Progenitor cell of endocrine pancreas (in vitro differentiated cells): ENCODE measurements at regions not wholly inside any gene's neighbourhood (a gene's known extent, or its start where the extent isn't known, plus 50 kb on each side); places are given as distances from the start of the nearest gene placed in this dataset.

Experiments used
- DNase-seq: peaks from one replicate; pipeline ENCODE4 v3.0.0; 2021; ENCODE audit warnings: low spot score; ENCODE audit not compliant: unreplicated experiment
- H3K27ac Mint-ChIP-seq: 2 replicates; pipeline ENCODE4 v1.8.0; 2021; ENCODE audit warnings: mild to moderate bottlenecking, moderate library complexity, mixed read lengths
- H3K27me3 Mint-ChIP-seq: 2 replicates; pipeline ENCODE4 v1.8.0; 2021; ENCODE audit warnings: mixed read lengths
- H3K36me3 Mint-ChIP-seq: 2 replicates; pipeline ENCODE4 v1.8.0; 2022; ENCODE audit warnings: mixed read lengths; ENCODE audit not compliant: insufficient read depth
- H3K4me1 Mint-ChIP-seq: 2 replicates; pipeline ENCODE4 v1.8.0; 2021; ENCODE audit warnings: low read depth, mixed read lengths
- H3K4me3 Mint-ChIP-seq: 2 replicates; pipeline ENCODE4 v1.8.0; 2021; ENCODE audit warnings: low read depth, mild to moderate bottlenecking, moderate library complexity, mixed read lengths
- H3K9me3 Mint-ChIP-seq: 2 replicates; pipeline ENCODE4 v1.8.0; 2021; ENCODE audit warnings: low read depth, mixed read lengths
- CTCF ChIP-seq: fragments of 200-600 bp; sonication (generic); IDR thresholded peaks from one replicate; pipeline ENCODE4 v1.5.0; 2021; ENCODE audit warnings: antibody characterized with exemption, mild to moderate bottlenecking; ENCODE audit not compliant: unreplicated experiment

GRCh38 chr18:22276334-22276713, 106.9 kb downstream of the GATA6 start:
- no peaks in the 10 kb centered on the region for H3K36me3 Mint-ChIP-seq
- no peak overlapping the region for H3K27ac Mint-ChIP-seq
- DNase-seq = no peak
- peaks cover 15% of the 10 kb centered on the region for H3K27me3 Mint-ChIP-seq
- peaks cover 2% of the 10 kb centered on the region for H3K9me3 Mint-ChIP-seq
- TF ChIP-seq CTCF = no peak
- H3K4me1 Mint-ChIP-seq = peaks cover 4% of the 10 kb centered on the region
- no peak overlapping the region for H3K4me3 Mint-ChIP-seq

GRCh38 chr18:22275706-22276333, 106.4 kb downstream of the GATA6 start:
- H3K27me3 Mint-ChIP-seq = peaks cover 15% of the 10 kb centered on the region
- no peak for DNase-seq
- TF ChIP-seq CTCF = no peak
- peaks cover 2% of the 10 kb centered on the region for H3K9me3 Mint-ChIP-seq
- peaks cover 4% of the 10 kb centered on the region for H3K4me1 Mint-ChIP-seq
- no peak overlapping the region for H3K4me3 Mint-ChIP-seq
- H3K36me3 Mint-ChIP-seq = no peaks in the 10 kb centered on the region
- no peak overlapping the region for H3K27ac Mint-ChIP-seq

DNA sequence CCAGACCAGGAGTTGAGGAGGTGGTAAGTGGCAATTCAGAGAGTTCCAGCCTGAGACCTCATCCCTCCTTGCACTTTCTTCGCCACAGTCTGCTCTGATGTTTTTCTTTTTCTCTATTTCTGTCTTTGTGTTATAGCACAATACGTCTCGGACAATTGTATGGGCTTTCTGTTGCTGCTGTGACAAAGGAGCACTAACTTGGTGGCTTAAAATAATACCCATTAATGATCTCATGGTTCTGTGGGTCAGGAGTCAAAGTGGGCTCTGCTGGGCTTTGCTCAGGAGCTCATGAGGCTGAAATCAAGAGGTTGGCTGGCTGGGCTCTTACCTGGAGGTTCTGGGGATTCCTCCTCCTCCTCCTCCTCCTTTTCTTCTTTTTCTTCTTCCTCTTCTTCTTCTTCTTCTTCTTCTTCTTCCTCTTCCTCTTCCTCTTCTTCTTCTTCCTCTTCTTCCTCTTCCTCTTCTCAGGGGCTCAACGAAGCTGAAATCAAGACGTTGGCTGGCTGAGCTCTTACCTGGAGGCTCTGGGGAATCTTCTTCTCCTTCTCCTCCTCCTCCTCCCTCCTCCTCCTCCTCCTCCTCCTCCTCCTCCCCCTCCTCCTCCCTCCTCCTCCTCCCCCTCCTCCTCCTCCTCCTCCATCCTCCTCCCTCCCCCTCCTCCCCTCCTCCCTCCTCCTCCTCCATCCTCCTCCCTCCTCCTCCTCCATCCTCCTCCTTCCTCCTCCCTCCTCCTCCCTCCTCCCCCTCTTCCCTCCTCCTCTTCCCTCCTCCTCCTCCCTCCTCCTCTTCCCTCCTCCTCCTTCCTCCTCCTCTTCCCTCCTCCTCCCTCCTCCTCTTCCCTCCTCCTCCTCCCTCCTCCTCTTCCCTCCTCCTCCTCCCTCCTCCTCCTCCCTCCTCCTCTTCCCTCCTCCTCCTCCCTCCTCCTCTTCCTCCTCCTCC, 104.0 kb downstream of the GATA6 start:
- no peaks in the 10 kb centered on the region for H3K4me1 Mint-ChIP-seq
- peaks cover 19% of the 10 kb centered on the region for H3K27me3 Mint-ChIP-seq
- TF ChIP-seq CTCF = no peak
- H3K9me3 Mint-ChIP-seq = peaks cover 2% of the 10 kb centered on the region
- DNase-seq = no peak
- H3K36me3 Mint-ChIP-seq = no peaks in the 10 kb centered on the region
- H3K4me3 Mint-ChIP-seq = no peak overlapping the region
- H3K27ac Mint-ChIP-seq = no peak overlapping the region

- TF ChIP-seq CTCF = no peak
- H3K36me3 Mint-ChIP-seq = no peaks in the 10 kb centered on the region
- H3K27ac Mint-ChIP-seq = no peak overlapping the region
- H3K9me3 Mint-ChIP-seq = peaks cover 2% of the 10 kb centered on the region
- peaks cover 2% of the 10 kb centered on the region for H3K4me1 Mint-ChIP-seq
- peaks cover 27% of the 10 kb centered on the region for H3K27me3 Mint-ChIP-seq
- no peak for DNase-seq
- no peak overlapping the region for H3K4me3 Mint-ChIP-seq
These were observed 102.9 kb downstream of the GATA6 start for GRCh38 chr18:22272242-22272641.

DNA sequence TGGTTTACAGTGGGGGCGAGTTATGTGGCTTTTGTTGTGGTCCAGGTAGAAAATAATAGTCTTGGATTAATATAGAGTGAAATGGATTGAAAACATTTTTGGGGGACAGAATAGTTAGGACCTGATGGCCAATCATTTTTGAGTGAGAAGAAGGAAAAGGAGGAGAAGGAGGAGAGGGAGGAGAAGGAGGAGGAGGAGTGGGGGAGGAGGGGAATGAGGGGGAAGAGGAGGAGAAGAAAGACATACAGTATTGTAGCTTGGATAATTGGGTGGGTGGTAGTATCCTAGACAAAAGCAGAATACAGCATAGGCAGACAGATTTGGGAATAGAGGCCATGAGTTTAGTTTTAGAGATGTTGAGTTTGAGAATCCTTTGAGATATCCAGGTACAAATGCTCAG, 101.6 kb downstream of the GATA6 start:
- no peak for DNase-seq
- peaks cover 2% of the 10 kb centered on the region for H3K9me3 Mint-ChIP-seq
- no peak overlapping the region for H3K4me3 Mint-ChIP-seq
- H3K27ac Mint-ChIP-seq = no peak overlapping the region
- TF ChIP-seq CTCF = no peak
- H3K27me3 Mint-ChIP-seq = peaks cover 32% of the 10 kb centered on the region
- H3K4me1 Mint-ChIP-seq = peaks cover 2% of the 10 kb centered on the region
- H3K36me3 Mint-ChIP-seq = no peaks in the 10 kb centered on the region
